A549 (cell line): ENCODE measurements at regions not wholly inside any gene's neighbourhood (a gene's known extent, or its start where the extent isn't known, plus 50 kb on each side); places are given as distances from the start of the nearest gene placed in this dataset.

Source experiments
- ATAC-seq, 2 experiments: fragments of 200-7000 bp in 1 of 2; fragments of >200 bp in 1 of 2; cut with Nextera tagmentation in 1 of 2; cut with Tn5 transposase in 1 of 2; 3 replicates each; pipeline versions ENCODE4 v1.8.0 to v1.9.1; 2018 to 2020; ENCODE audit warnings: mild to moderate bottlenecking in 1 of 2, moderate library complexity in 1 of 2
- CTCF ChIA-PET: fragments of 300-600 bp; sonication (Branson Sonifier 250); formaldehyde crosslinking; extraction: SDS; loops from one replicate; lab custom pipeline; 2021; ENCODE audit warnings: antibody characterized with exemption, inconsistent platforms; lab: Yijun Ruan, JAX
- POLR2A ChIA-PET: fragments of 350-600 bp; formaldehyde crosslinking; extraction: SDS; loops from one replicate; lab custom pipeline; 2021; ENCODE audit warnings: antibody characterized with exemption, inconsistent platforms; lab: Yijun Ruan, JAX
- DNase-seq, 2 experiments: peaks; one replicate each; pipeline versions ENCODE4 v3.0.0 to v3.0.0-alpha.2; 2011 to 2016; ENCODE audit warnings: low read depth in 1 of 2, low spot score in 1 of 2
- FAIRE-seq: peaks from 2 replicates; lab custom pipeline; 2011; peaks lifted over from hg19 to GRCh38; lab: Jason Lieb, UNC
- H3K27ac ChIP-seq, 2 experiments: fragments of >200 bp; sonication (Bioruptor Twin); formaldehyde crosslinking; 3 replicates each; pipeline ENCODE4 v1.5.1; 2016 to 2017
- H3K4me1 ChIP-seq: fragments of >200 bp; sonication (Bioruptor Twin); formaldehyde crosslinking; 3 replicates; pipeline ENCODE4 v1.6.1; 2016
- H3K4me2 ChIP-seq: fragments of >200 bp; sonication (Bioruptor Twin); formaldehyde crosslinking; 3 replicates; pipeline ENCODE4 v1.6.1; 2016
- H3K4me3 ChIP-seq: fragments of >200 bp; sonication (Bioruptor Twin); formaldehyde crosslinking; 3 replicates; pipeline ENCODE4 v1.5.1; 2016
- H3K9me3 ChIP-seq: fragments of >200 bp; sonication (Bioruptor Twin); formaldehyde crosslinking; 3 replicates; pipeline ENCODE4 v1.6.1; 2016
- BHLHE40 ChIP-seq: IDR thresholded peaks from 2 replicates; pipeline ENCODE4 v1.6.1; 2012; ENCODE audit warnings: low read depth, low read length, inconsistent platforms
- CBX2 ChIP-seq: fragments of 200-600 bp; sonication (generic); IDR thresholded peaks from 2 replicates; pipeline ENCODE4 v1.6.1; 2016; ENCODE audit warnings: low read depth, mild to moderate bottlenecking, borderline replicate concordance
- CBX8 ChIP-seq: fragments of 200-600 bp; sonication (generic); IDR thresholded peaks from 2 replicates; pipeline ENCODE4 v1.6.1; 2016
- CHD4 ChIP-seq: fragments of 200-600 bp; sonication (generic); IDR thresholded peaks from 2 replicates; pipeline ENCODE4 v1.6.1; 2016; ENCODE audit warnings: antibody characterized with exemption, mild to moderate bottlenecking, borderline replicate concordance
- FOXS1 ChIP-seq: fragments of 250-450 bp; sonication (Bioruptor Pico); IDR thresholded peaks from 2 replicates; pipeline ENCODE4 v1.5.0; 2020; ENCODE audit warnings: mild to moderate bottlenecking, moderate library complexity
- HOXA7 ChIP-seq: fragments of 250-450 bp; sonication (Bioruptor Pico); IDR thresholded peaks from 2 replicates; pipeline ENCODE4 v1.5.0; 2020; ENCODE audit warnings: mild to moderate bottlenecking, moderate library complexity
- HOXB13 ChIP-seq: fragments of 250-450 bp; sonication (Bioruptor Pico); IDR thresholded peaks from 2 replicates; pipeline ENCODE4 v1.5.0; 2020; ENCODE audit warnings: low read depth, mild to moderate bottlenecking, moderate library complexity
- KDM5A ChIP-seq: fragments of 200-600 bp; sonication (generic); IDR thresholded peaks from 2 replicates; pipeline ENCODE4 v1.6.1; 2016; ENCODE audit warnings: antibody characterized with exemption, mild to moderate bottlenecking
- MAFK ChIP-seq: fragments of 450-650 bp; IDR thresholded peaks from 2 replicates; pipeline ENCODE4 v1.6.1; 2014; ENCODE audit not compliant: partially characterized antibody
- MAZ ChIP-seq: fragments of 150-350 bp; IDR thresholded peaks from 2 replicates; pipeline ENCODE4 v1.6.1; 2014; ENCODE audit warnings: antibody characterized with exemption, low read depth, low read length, borderline replicate concordance
- NR3C1 ChIP-seq: fragments of >200 bp; sonication (Bioruptor Twin); formaldehyde crosslinking; IDR thresholded peaks from 3 replicates; pipeline ENCODE4 v1.6.1; 2017
- PHF8 ChIP-seq: fragments of 200-600 bp; sonication (generic); IDR thresholded peaks from 2 replicates; pipeline ENCODE4 v1.6.1; 2016; ENCODE audit warnings: low read depth, mild to moderate bottlenecking, antibody characterized with exemption, moderate library complexity, borderline replicate concordance
- POLR2A ChIP-seq: IDR thresholded peaks from 2 replicates; pipeline ENCODE4 v1.6.1; 2012; ENCODE audit warnings: mild to moderate bottlenecking, low read length
- RCOR1 ChIP-seq: fragments of 150-350 bp; IDR thresholded peaks from 2 replicates; pipeline ENCODE4 v1.6.1; 2014; ENCODE audit warnings: antibody characterized with exemption, low read length, low read depth
- RNF2 ChIP-seq: fragments of 200-600 bp; sonication (generic); IDR thresholded peaks from 2 replicates; pipeline ENCODE4 v1.6.1; 2016; ENCODE audit warnings: low read depth, mild to moderate bottlenecking, antibody characterized with exemption, moderate library complexity, borderline replicate concordance
- SREBF2 ChIP-seq: fragments of 450-650 bp; IDR thresholded peaks from 2 replicates; pipeline ENCODE4 v1.6.1; 2014; ENCODE audit warnings: mild to moderate bottlenecking, moderate library complexity
- TFCP2L1 ChIP-seq: fragments of 250-450 bp; sonication (Bioruptor Pico); IDR thresholded peaks from 2 replicates; pipeline ENCODE4 v1.5.0; 2021; ENCODE audit warnings: mild to moderate bottlenecking
- TP53 ChIP-seq: fragments of 250-450 bp; sonication (Bioruptor Pico); IDR thresholded peaks from 2 replicates; pipeline ENCODE4 v1.5.0; 2021; ENCODE audit warnings: mild to moderate bottlenecking, moderate library complexity
- WGBS: methylation state at CpG from one replicate; pipeline ENCODE4 v1.1.6; 2017; ENCODE audit errors: missing lambda C conversion rate; 5-methylcytosine and 5-hydroxymethylcytosine counted together
- TF ChIP-seq, protein P1 (sequence below): fragments of >200 bp; sonication (Bioruptor Twin); formaldehyde crosslinking; IDR thresholded peaks from 3 replicates; pipeline ENCODE4 v1.6.1; 2016

- POLR2A ChIA-PET = no interaction called here
- H3K9me3 ChIP-seq = peaks cover 3% of the 10 kb centered on the region; the same call in 1 of the 3 replicates
- DNase-seq (no peak), FAIRE-seq (no peak)
- H3K4me1 ChIP-seq = peaks cover 18% of the 10 kb centered on the region
- TF ChIP-seq MAZ (no peak), HOXB13 (CRISPR knock-in tag) (no peak), PHF8 (no peak)
- TF ChIP-seq, all 56 proteins: peak for 0
- no peak overlapping the region for H3K27ac ChIP-seq
- peak overlapping the region; percentile 55 for H3K4me2 ChIP-seq
- no peak overlapping the region; the same call in 2 of the 3 replicates for H3K4me3 ChIP-seq
- CTCF ChIA-PET = interaction anchor here (1.2 to 2.1 kb wide), 3 partner anchors 9 to 171 kb away, joined by 4 to 5 read pairs (median 5); no protein-coding TSS in a partner anchor
- WGBS = 61% methylated on average over 4 of the region's 4 CpGs
- ATAC-seq = peak in 1 of 2 experiments; percentile 21; a peak in 3 of 6 replicates
Measured at GRCh38 chr15:62570405-62570783, 405.3 kb upstream of the C2CD4B start.

GRCh38 chr15:62571072-62571471 lies 406.0 kb upstream of the C2CD4B start:
- TF ChIP-seq HOXB13 (CRISPR knock-in tag) = no peak
- TF ChIP-seq RCOR1 = no peak
- TF ChIP-seq, all 56 proteins: peak for 0
- DNase-seq = no peak
- no peak overlapping the region for H3K4me3 ChIP-seq
- ChIA-PET POLR2A (no interaction called here), CTCF (interaction anchor here (0.7 to 2.1 kb wide), 3 partner anchors 10 to 39 kb away, joined by 3 to 5 read pairs (median 4); no protein-coding TSS in a partner anchor)
- no peak overlapping the region for H3K4me2 ChIP-seq
- H3K27ac ChIP-seq = no peak overlapping the region
- peaks cover 3% of the 10 kb centered on the region; the same call in 1 of the 3 replicates for H3K9me3 ChIP-seq
- WGBS = 93% methylated on average over 7 of the region's 7 CpGs
- peaks cover 18% of the 10 kb centered on the region for H3K4me1 ChIP-seq
- FAIRE-seq = no peak
- ATAC-seq = no peak

GRCh38 chr15:62572797-62573196 lies 407.7 kb upstream of the C2CD4B start:
- Histone ChIP-seq H3K4me2 (no peak overlapping the region), H3K4me3 (no peak overlapping the region), H3K27ac (no peak overlapping the region)
- POLR2A ChIA-PET = no interaction called here
- no peak for FAIRE-seq
- CTCF ChIA-PET = interaction anchor here (1.0 to 2.0 kb wide), 4 partner anchors 10 to 44 kb away, joined by 3 to 8 read pairs (median 3); no protein-coding TSS in a partner anchor
- WGBS = 91% methylated on average over 7 of the region's 7 CpGs
- no peak for DNase-seq
- ATAC-seq = peak in 1 of 2 experiments; percentile 25; a peak in 1 of 6 replicates
- no peak for TF ChIP-seq NR3C1
- TF ChIP-seq CBX2 = no peak
- TF ChIP-seq CHD4 = no peak
- TF ChIP-seq, all 56 proteins: peak for 0
- H3K4me1 ChIP-seq = peaks cover 18% of the 10 kb centered on the region
- peaks cover 3% of the 10 kb centered on the region; the same call in 1 of the 3 replicates for H3K9me3 ChIP-seq

- ATAC-seq (no peak), DNase-seq (no peak), FAIRE-seq (no peak)
- Histone ChIP-seq H3K9me3 (no peaks in the 10 kb centered on the region), H3K4me1 (peaks cover 18% of the 10 kb centered on the region), H3K4me3 (no peak overlapping the region), H3K4me2 (no peak overlapping the region), H3K27ac (no peak overlapping the region)
- WGBS = 80% methylated on average over 3 of the region's 3 CpGs
- ChIA-PET CTCF (interaction anchor here (0.6 to 2.0 kb wide), 6 partner anchors 8 to 168 kb away, joined by 3 to 8 read pairs (median 4); no protein-coding TSS in a partner anchor), POLR2A (no interaction called here)
- no peak for TF ChIP-seq CHD4
- no peak for TF ChIP-seq TFCP2L1
- no peak for TF ChIP-seq CBX2
- TF ChIP-seq BHLHE40 = no peak
- TF ChIP-seq RNF2 = no peak
- TF ChIP-seq POLR2A = no peak
- TF ChIP-seq MAFK = no peak
- TF ChIP-seq HOXA7 (CRISPR knock-in tag) = no peak
- no peak for TF ChIP-seq KDM5A
- TF ChIP-seq HOXB13 (CRISPR knock-in tag) = no peak
- TF ChIP-seq TP53 (CRISPR knock-in tag) = no peak
- TF ChIP-seq, protein P1, sequence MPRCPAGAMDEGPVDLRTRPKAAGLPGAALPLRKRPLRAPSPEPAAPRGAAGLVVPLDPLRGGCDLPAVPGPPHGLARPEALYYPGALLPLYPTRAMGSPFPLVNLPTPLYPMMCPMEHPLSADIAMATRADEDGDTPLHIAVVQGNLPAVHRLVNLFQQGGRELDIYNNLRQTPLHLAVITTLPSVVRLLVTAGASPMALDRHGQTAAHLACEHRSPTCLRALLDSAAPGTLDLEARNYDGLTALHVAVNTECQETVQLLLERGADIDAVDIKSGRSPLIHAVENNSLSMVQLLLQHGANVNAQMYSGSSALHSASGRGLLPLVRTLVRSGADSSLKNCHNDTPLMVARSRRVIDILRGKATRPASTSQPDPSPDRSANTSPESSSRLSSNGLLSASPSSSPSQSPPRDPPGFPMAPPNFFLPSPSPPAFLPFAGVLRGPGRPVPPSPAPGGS = no peak
- TF ChIP-seq CBX8 = no peak
- no peak for TF ChIP-seq SREBF2
- no peak for TF ChIP-seq FOXS1 (CRISPR knock-in tag)
Measured at GRCh38 chr15:62573876-62574275, 408.8 kb upstream of the C2CD4B start.
